Dermis microvascular lymphatic vessel endothelial cell (primary cell): ENCODE measurements at regions not wholly inside any gene's neighbourhood (a gene's known extent, or its start where the extent isn't known, plus 50 kb on each side); places are given as distances from the start of the nearest gene placed in this dataset.
"Not testable (repeated sequence)": the region's sequence is repeated elsewhere in the genome, so short reads cannot be mapped to it uniquely, and the experiment has no call there.

ENCODE experiments used
- DNase-seq, 2 donors: peaks; one replicate each; pipeline versions ENCODE4 v3.0.0 to v3.0.0-alpha.2; 2010; ENCODE audit warnings: low read depth in 2 of 2

GRCh38 chr16:63403792-63404191, 1367.6 kb upstream of the CDH8 start:
- DNase-seq, result no peak

- not testable (repeated sequence) for DNase-seq
These were observed 1352.0 kb upstream of the CDH8 start for GRCh38 chr16:63388277-63388676.

- DNase-seq, result no peak
These were observed 1349.6 kb upstream of the CDH8 start for GRCh38 chr16:63385714-63386432.

DNA sequence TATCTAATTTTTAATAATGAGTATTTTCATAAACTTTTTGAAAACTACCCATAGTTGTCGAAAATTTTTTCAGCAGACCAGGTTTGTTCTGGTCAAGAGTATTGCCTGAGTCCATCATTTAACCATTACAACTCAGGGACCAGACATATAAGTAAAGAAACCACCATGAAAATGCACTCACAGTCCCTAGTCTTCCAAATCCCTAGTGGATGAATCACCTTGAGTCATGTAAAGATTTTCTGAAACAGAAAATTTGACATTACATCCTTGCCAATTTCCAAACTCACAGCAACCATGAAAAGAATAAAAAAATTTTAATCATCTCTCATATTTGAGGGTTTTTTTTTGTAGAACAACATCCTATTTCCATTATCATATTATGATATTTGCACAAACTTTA, 1337.5 kb upstream of the CDH8 start:
- DNase-seq, result no peak

- DNase-seq, result no peak
These were observed 1336.6 kb upstream of the CDH8 start for GRCh38 chr16:63372815-63373214.

- no peak for DNase-seq
These were observed 1336.0 kb upstream of the CDH8 start for GRCh38 chr16:63372283-63372682.

GRCh38 chr16:63365649-63366304, 1329.5 kb upstream of the CDH8 start:
- no peak for DNase-seq

DNA sequence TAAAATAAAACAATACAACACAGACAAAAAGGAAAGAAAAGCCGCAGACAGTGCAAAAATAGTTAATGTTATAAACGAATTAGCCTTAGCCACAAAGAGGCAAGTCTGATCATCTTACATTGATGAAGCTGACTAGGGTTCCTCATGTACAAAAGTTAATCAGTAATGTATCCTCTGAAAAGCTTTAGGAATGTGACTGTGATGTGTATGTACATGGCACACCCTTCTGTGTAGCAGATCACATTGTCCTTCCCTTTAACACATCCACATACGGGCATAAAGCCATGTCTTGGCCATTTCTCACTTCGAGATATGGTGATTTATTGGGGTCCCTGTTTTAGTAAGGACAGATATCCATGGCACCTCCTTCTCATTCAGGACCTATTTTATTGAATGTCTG, 1327.5 kb upstream of the CDH8 start:
- no peak for DNase-seq

DNA sequence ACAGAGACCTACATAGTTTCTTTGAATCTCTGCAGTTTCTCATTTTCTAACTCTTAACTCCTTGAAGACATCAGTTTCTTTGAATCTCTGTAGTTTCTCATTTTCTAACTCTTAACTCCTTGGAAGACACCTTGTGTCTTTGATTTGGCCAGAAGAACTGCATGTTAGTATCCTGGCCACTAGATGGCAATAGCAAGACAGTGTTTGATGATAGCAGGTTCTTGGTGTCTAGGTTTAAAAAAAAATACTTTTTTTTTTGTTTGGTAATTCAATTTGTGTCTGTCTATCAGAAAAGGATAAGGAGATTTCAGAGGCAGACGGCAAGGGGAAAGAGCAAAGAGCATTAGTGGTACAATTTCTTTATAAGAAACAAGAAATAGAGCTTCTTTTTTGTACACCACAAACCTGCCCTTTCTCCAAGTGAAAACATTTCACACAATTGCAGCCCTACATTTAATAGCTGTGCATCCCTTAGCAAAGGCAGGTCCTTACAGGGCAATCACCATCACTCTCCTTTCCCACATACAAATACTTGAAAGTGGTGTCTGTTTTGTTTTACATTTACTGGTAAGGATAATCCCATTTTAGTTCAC, 1324.9 kb upstream of the CDH8 start:
- peak in 1 of 2 donors; percentile 57 for DNase-seq

- DNase-seq, result no peak
These were observed 1313.7 kb upstream of the CDH8 start for GRCh38 chr16:63349961-63350360.

- DNase-seq, result no peak
These were observed 1309.8 kb upstream of the CDH8 start for GRCh38 chr16:63346000-63346399.

- no peak for DNase-seq
These were observed 1301.0 kb upstream of the CDH8 start for GRCh38 chr16:63337264-63337663.

DNA sequence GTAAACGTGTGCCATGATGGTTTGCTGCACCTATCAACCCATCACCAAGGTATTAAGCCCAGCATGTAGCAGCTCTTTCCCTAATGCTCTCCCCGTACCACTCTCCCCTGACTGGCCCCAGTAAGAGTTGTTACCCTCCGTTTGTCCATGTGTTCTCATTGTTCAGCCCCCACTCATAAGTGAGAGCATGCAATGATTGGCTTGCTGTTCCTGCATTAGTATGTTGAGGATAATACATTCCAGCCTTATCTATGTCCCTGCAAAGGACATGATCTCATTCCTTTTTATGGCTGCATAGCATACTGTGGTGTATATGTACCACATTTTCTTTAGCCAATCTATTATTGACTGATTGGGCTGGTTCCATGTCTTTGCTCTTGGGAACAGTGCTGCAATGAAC, 1294.9 kb upstream of the CDH8 start:
- no peak for DNase-seq

DNA sequence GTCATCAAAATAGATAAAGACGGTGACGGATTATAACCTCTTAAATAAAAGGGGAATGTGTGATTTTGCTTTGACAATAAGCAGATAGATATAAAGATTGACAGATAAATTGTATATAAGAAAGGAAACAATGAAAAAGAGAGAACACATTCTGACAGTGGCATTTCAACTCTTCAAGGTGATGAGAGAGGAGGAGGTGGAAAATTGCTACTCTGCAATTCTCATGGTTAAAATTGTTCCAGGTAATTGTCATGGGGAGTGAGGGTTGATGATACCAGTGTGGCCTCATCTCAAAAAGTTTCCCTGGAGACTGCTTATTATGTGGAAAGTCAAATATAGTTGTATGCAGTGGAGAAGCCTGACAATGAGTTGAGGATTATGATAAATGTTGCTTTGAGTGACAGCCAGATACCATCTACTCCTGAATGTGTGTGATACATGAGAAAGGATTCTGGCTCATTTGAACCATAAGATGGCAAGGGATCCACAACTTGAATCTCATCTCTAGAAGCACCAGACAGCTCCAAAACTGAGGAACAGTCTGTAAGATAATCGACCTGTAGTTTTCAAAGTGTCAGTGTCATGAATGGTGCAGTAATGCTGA, 1290.6 kb upstream of the CDH8 start:
- DNase-seq, result no peak

DNA sequence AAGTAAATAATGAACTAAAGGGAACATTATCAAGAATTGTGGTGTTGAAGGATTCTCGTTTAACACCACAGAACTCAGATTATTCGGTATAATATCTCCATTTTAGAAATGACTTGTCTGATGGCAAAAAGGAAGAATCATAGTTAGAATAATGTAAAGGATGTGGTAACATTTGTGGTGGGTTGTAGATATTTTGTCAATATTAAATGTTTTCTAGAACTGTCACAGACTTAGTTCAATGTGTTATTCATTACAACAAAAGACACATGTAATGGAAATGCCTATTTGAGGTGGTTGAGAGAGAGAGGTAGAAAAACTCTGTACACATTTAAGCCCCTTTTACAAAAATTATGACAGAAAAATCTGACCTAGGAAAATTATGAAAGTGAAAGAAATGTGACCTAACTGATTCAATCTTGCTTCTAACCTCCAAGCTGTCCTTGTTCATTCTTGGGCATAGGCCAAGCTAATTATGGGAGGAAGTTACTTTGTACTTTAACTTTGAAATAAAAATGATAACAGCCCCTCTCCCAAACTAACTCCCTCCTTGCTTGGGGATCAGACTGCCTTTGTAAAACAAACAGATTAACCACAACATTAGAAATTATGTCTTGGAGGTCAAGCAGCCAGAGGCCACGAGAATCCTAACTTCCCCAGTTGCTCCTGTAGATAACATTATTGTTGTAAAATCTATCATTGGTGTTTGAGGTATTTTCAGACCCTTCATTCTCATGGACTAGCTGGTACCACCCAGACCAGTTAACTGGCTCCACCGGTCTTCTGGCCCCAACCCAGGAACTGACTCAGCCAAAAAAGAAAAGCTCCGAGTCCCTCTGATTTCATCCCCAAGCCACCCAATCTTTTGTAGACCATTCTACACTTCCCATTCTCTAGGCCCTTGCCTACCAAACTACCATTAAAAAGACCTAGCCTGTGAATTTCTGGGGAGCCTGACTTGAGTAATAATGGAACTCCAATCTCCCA, 1287.8 kb upstream of the CDH8 start:
- no peak for DNase-seq

GRCh38 chr16:63323055-63323454, 1286.8 kb upstream of the CDH8 start:
- no peak for DNase-seq

- DNase-seq, result no peak
These were observed 1279.0 kb upstream of the CDH8 start for GRCh38 chr16:63315229-63315628.

DNA sequence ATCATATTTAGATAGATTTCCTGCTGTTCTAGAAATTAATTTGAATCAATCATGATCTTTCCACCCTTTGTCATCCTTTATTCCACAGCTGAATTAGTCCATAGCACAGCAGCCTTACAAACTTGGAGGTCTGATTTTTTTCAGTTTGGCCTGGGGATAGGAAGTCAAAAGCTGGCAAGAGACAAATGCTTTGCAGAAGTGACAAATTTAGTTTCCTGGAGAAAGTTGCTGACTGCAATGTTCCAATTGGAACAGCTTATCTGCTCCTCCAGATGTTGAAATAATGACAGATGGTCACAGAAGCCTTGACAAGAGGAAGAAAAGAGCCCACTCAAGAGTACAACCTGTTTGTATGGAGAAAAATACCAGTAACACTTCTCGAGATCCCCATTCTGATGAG, 1276.1 kb upstream of the CDH8 start:
- DNase-seq, result no peak

DNA sequence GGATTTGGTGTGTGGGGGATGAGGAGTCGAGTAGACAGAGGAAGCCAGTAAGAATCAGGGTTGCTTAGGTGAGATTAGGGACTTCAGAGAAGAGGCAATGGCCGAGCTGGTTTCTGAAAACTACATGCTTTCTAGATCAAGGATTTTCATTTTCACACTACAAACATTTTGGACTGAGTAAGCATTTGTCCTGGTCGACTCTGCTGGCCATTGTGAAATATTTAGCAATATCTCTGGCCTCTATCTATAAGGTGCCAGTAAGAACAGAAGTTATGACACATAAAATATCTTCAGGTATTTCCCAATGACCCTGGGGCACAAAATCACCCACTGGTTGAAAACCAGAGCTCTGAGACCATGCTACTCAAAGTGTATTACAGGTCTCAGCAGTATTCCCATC, 1275.1 kb upstream of the CDH8 start:
- DNase-seq, result no peak

GRCh38 chr16:63302811-63303210, 1266.6 kb upstream of the CDH8 start:
- DNase-seq, result no peak

DNA sequence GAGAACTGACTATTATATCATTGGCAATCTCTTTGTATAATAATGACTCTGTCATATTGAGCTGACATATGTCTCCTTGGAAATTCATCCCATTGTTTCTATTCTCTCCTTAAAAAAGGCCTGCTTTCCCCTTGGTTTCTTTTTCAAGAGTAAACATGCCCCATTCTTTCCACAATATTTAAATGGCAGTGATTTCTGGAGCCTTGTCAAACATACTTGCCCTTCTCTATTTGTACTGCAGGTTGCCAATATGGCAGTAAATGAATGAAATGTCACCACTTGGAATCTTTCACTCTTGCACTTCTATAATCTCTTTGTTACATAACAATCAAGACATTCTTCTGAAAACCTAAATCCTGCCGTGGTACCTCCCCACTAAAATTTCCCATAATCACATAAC, 1265.1 kb upstream of the CDH8 start:
- no peak for DNase-seq
